A673 (cell line): ENCODE measurements at regions not wholly inside any gene's neighbourhood (a gene's known extent, or its start where the extent isn't known, plus 50 kb on each side); places are given as distances from the start of the nearest gene placed in this dataset.

ENCODE experiments used
- CTCF ChIP-seq: fragments of 300-800, 200-600 bp; sonication (generic); conservative IDR thresholded peaks from 2 replicates; pipeline ENCODE4 v1.5.1; 2017; ENCODE audit warnings: low read depth, mild to moderate bottlenecking, antibody characterized with exemption, low read length, moderate library complexity, mixed read lengths
- EZH2 ChIP-seq: fragments of 200-600 bp; sonication (generic); IDR thresholded peaks from 2 replicates; pipeline ENCODE4 v1.6.1; 2017; ENCODE audit warnings: borderline replicate concordance, low read depth, mild to moderate bottlenecking, mixed read lengths, antibody characterized with exemption, low read length; ENCODE audit not compliant: poor library complexity, severe bottlenecking

- no peak for TF ChIP-seq CTCF
- TF ChIP-seq EZH2, result no peak
These were observed 587.3 kb upstream of the ROBO1 start for GRCh38 chr3:80355144-80355543.
